Activated CD8-positive, alpha-beta T cell treated with anti-CD3 and anti-CD28 coated beads, Interleukin-2, amount 10 ng/mL, durations not matched to agents 7 days and 5 days (primary cell): ENCODE measurements at regions not wholly inside any gene's neighbourhood (a gene's known extent, or its start where the extent isn't known, plus 50 kb on each side); places are given as distances from the start of the nearest gene placed in this dataset.
"Not testable (repeated sequence)": the region's sequence is repeated elsewhere in the genome, so short reads cannot be mapped to it uniquely, and the experiment has no call there.

Experiments used
- ATAC-seq: fragments of 150-1000 bp; cut with Tn5 transposase; one replicate; pipeline ENCODE4 v1.10.0; 2021; ENCODE audit warnings: moderate library complexity
- CTCF ChIA-PET: fragments of 350-600 bp; sonication (Branson Sonifier 250); formaldehyde crosslinking; loops from one replicate; lab custom pipeline; 2021; ENCODE audit warnings: antibody characterized with exemption; lab: Charles Lee
- POLR2A ChIA-PET: fragments of 350-600 bp; sonication (Branson Sonifier 250); formaldehyde crosslinking; loops from one replicate; lab custom pipeline; 2021; ENCODE audit warnings: antibody characterized with exemption; lab: Charles Lee
- DNase-seq: peaks from one replicate; pipeline ENCODE4 v3.0.0-alpha.2; 2020
- H3K27ac Mint-ChIP-seq: one replicate; pipeline ENCODE4 v1.8.0; 2021; ENCODE audit warnings: mild to moderate bottlenecking, mixed read lengths
- H3K27me3 Mint-ChIP-seq: one replicate; pipeline ENCODE4 v1.8.0; 2021; ENCODE audit warnings: low read depth, mixed read lengths
- H3K36me3 Mint-ChIP-seq: one replicate; pipeline ENCODE4 v1.8.0; 2021; ENCODE audit warnings: low read depth, mixed read lengths
- H3K4me1 Mint-ChIP-seq: one replicate; pipeline ENCODE4 v1.8.0; 2021; ENCODE audit warnings: low read depth, mixed read lengths
- H3K4me3 Mint-ChIP-seq: one replicate; pipeline ENCODE4 v1.8.0; 2021; ENCODE audit warnings: mild to moderate bottlenecking, mixed read lengths
- H3K9me3 Mint-ChIP-seq: one replicate; pipeline ENCODE4 v1.8.0; 2022; ENCODE audit warnings: mixed read lengths; ENCODE audit not compliant: insufficient read depth

DNA sequence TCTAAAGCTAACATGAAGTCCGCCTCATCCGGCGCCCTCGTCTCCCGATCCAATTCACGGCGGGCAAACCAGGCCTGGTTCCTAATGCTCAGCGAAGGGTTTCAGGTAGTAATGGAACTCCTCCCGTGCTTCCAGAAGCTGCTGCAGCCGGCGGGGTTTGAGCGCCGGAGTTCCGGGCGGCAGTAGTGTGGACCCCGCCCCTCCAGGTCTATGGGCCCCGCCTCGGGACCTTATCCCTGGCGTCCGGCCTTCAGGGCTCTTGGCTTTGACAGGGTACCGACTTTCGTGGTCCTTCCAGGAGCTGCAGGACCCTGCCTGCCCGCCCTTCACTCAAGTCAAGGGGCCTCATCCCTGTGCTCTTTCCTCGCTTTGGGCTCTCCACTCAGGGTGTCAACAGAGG, 304.1 kb downstream of the FAM72C start:
- H3K4me1 Mint-ChIP-seq = peaks cover 2% of the 10 kb centered on the region
- POLR2A ChIA-PET = no interaction called here

DNA sequence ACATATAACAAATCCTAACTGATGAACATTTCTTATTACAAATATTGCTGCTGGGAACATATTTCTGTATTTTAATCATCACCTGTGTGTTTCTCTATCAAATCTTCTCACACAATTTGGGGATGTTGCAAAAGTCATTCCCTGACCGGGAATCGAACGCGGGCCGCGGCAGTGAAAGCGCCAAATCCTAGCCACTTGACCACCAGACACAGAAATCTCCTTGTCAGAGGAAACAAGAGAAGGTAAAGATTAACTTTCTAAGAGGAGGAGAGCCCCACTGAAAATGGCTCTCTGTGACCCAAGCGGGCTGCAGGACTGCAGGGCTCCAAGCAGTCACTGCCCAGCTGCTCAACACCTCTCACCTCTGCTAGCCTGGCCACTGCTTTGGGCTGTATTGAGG, 304.9 kb downstream of the FAM72C start:
- DNase-seq = no peak
- ChIA-PET CTCF (no interaction called here), POLR2A (no interaction called here)
- no peak overlapping the region for H3K27ac Mint-ChIP-seq
- no peaks in the 10 kb centered on the region for H3K36me3 Mint-ChIP-seq
- no peak for ATAC-seq
- peaks cover 5% of the 10 kb centered on the region for H3K9me3 Mint-ChIP-seq
- H3K4me1 Mint-ChIP-seq = peaks cover 2% of the 10 kb centered on the region
- peaks cover 12% of the 10 kb centered on the region for H3K27me3 Mint-ChIP-seq
- H3K4me3 Mint-ChIP-seq = no peak overlapping the region

More for the DNA sequence above, 304.1 kb downstream of the FAM72C start:
- ATAC-seq (no peak), DNase-seq (no peak)
- Mint-ChIP-seq H3K36me3 (no peaks in the 10 kb centered on the region), H3K27me3 (peaks cover 7% of the 10 kb centered on the region), H3K9me3 (peaks cover 5% of the 10 kb centered on the region), H3K4me3 (no peak overlapping the region), H3K27ac (no peak overlapping the region)
- CTCF ChIA-PET = no interaction called here

- ChIA-PET CTCF (no interaction called here), POLR2A (no interaction called here)
- Mint-ChIP-seq H3K4me3 (no peak overlapping the region), H3K27me3 (peaks cover 18% of the 10 kb centered on the region), H3K4me1 (peaks cover 2% of the 10 kb centered on the region), H3K9me3 (peaks cover 5% of the 10 kb centered on the region), H3K27ac (no peak overlapping the region), H3K36me3 (no peaks in the 10 kb centered on the region)
- DNase-seq (no peak), ATAC-seq (no peak)
Observed at GRCh38 chr1:143665606-143666005, 306.2 kb downstream of the FAM72C start.

- ATAC-seq, H3K4me1 Mint-ChIP-seq, H3K36me3 Mint-ChIP-seq, CTCF ChIA-PET, DNase-seq, H3K4me3 Mint-ChIP-seq, POLR2A ChIA-PET, H3K9me3 Mint-ChIP-seq, H3K27ac Mint-ChIP-seq: not testable (repeated sequence)
- H3K27me3 Mint-ChIP-seq = peaks cover 22% of the 10 kb centered on the region
Observed at GRCh38 chr1:143663056-143663455, 308.7 kb downstream of the FAM72C start.

DNA sequence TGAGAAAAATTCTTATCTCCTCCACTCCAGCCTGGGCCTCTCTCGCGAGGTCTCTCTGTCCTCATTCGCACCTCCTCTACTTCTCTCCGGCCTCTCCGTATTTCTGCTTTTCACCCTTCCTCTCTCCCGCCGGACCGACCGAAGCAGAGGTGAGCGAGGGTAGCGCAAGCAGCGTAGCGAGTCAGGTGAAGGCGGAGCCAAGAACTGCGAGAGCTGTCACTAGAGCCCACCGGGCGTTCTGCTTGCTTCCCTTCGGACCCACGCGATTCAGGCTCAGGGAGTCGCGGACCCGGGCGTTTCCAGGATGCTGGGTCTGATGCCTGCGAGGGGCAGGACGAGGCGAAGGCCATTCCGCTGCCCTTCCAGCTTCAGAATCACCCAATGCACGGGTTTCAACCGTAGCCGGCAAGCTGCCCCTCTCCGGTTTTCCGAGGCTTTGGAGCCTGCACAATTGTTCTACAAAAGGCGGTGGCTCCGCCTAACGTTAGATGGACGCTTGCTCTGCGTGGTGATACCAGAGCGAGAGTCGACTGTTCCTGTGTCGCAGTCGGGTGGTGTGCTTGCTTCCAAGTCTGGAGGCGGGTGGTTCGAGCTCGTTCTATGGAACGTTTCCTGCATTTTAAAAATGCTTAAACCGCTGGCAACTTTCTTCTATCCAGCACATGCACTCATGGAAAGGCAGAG, 310.2 kb downstream of the FAM72C start:
- H3K9me3 Mint-ChIP-seq = peaks cover 5% of the 10 kb centered on the region
- ATAC-seq = no peak
- H3K27ac Mint-ChIP-seq = no peak overlapping the region
- H3K27me3 Mint-ChIP-seq = peaks cover 22% of the 10 kb centered on the region
- POLR2A ChIA-PET = no interaction called here
- no peak for DNase-seq
- CTCF ChIA-PET = no interaction called here
- peaks cover 2% of the 10 kb centered on the region for H3K4me1 Mint-ChIP-seq
- no peaks in the 10 kb centered on the region for H3K36me3 Mint-ChIP-seq
- H3K4me3 Mint-ChIP-seq = no peak overlapping the region

DNA sequence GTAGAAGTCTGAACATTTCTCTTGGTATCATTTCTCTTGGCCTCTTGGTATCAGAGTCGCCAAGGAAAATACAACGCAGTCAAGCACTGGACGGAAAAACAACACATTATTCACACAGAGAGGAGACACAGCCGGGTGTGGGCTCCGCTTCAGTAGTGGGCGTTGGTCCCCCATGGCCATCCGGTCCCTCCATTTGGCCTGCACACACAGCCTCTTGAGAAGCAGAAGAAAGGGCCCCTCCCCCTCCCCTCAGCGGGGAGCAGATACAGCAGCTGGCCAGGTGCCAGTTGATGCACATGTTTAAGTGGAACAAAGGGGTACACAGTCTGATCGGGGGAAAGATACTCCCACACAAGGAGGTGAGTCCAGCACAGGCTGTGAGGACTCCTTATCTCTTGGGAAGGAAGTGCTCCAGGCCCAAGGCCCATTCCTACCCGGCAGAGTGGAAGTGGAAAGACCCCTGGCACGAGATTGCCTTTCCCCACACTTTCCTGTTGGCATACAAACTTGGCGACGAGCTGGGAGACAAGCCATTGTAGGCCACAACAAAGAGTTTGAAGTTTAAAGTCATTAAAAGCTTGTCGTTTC, 311.3 kb downstream of the FAM72C start:
- Mint-ChIP-seq H3K4me3 (no peak overlapping the region), H3K36me3 (no peaks in the 10 kb centered on the region), H3K27me3 (peaks cover 22% of the 10 kb centered on the region), H3K27ac (no peak overlapping the region), H3K9me3 (peaks cover 5% of the 10 kb centered on the region), H3K4me1 (peaks cover 2% of the 10 kb centered on the region)
- CTCF ChIA-PET = no interaction called here
- ATAC-seq = no peak
- DNase-seq = no peak
- POLR2A ChIA-PET = no interaction called here

- H3K9me3 Mint-ChIP-seq = peaks cover 5% of the 10 kb centered on the region
- H3K4me1 Mint-ChIP-seq = no peaks in the 10 kb centered on the region
- H3K36me3 Mint-ChIP-seq = no peaks in the 10 kb centered on the region
- CTCF ChIA-PET = no interaction called here
- POLR2A ChIA-PET = no interaction called here
- DNase-seq = no peak
- H3K4me3 Mint-ChIP-seq = no peak overlapping the region
- ATAC-seq = no peak
- H3K27ac Mint-ChIP-seq = no peak overlapping the region
- H3K27me3 Mint-ChIP-seq = peaks cover 5% of the 10 kb centered on the region
Observed at GRCh38 chr1:143653429-143653802, 318.4 kb downstream of the FAM72C start.

GRCh38 chr1:143652744-143653428, 318.9 kb downstream of the FAM72C start:
- ATAC-seq (no peak), DNase-seq (no peak)
- Mint-ChIP-seq H3K27me3 (peaks cover 5% of the 10 kb centered on the region), H3K4me3 (no peak overlapping the region), H3K36me3 (no peaks in the 10 kb centered on the region), H3K27ac (no peak overlapping the region), H3K9me3 (peaks cover 5% of the 10 kb centered on the region), H3K4me1 (no peaks in the 10 kb centered on the region)
- ChIA-PET CTCF (no interaction called here), POLR2A (no interaction called here)

DNA sequence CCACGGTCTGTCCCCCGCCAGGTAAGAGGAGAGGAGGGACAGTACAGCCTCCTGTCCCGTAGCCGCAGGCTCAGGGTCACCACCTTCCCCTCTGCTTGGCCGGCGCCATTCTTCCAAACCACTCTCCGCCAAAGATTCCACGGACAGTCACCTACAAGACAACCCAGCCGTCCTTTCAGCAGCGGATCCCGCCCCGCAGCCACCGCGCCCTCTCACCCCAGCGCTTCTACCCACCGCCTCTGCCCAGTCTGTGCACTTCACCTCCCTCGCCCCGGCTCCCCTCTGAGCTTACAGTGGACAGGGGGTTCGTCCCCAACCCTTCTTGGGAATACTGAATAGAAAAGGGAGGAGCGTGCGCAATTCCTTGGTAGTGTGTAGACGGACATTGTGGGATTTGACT, 319.6 kb downstream of the FAM72C start:
- H3K4me1 Mint-ChIP-seq = no peaks in the 10 kb centered on the region
- ATAC-seq (no peak), DNase-seq (no peak)
- ChIA-PET POLR2A (no interaction called here), CTCF (no interaction called here)
- peaks cover 5% of the 10 kb centered on the region for H3K27me3 Mint-ChIP-seq
- no peaks in the 10 kb centered on the region for H3K36me3 Mint-ChIP-seq
- H3K27ac Mint-ChIP-seq = no peak overlapping the region
- H3K4me3 Mint-ChIP-seq = no peak overlapping the region
- H3K9me3 Mint-ChIP-seq = peaks cover 5% of the 10 kb centered on the region

DNA sequence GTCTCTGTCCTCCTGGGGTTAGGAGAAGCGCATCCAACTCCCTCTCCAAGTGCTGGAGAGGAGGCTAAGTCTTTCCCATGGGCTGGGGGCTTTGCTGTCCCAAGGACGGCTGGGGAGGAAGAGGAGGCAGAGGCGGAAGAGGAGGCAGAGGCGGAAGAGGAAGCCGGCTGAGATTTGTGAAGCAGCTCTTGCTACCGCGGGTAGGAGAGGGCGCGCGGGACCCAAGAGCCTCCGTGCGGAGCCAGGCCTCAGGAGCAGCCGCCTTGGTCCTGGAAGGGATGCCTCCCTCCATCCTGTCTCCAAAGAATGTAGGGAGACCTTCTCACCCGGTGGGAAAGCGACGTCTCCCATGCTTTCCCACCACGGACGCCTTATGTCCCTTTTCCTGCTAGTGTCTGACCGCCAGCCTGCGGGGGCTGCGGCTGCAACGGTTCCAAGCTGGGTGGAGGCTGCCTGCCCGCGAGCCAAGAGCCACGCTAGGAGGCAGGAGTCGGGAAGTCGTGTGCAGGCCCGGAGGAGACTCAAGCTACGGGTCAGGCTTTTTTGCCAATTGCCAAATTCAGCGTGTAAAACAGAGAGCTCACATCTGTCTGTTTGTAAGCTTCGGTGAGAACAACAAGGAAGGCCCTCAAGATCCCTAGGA, 320.3 kb downstream of the FAM72C start:
- no peak for ATAC-seq

GRCh38 chr1:143644035-143644434, 327.8 kb downstream of the FAM72C start:
- H3K4me1 Mint-ChIP-seq, CTCF ChIA-PET, H3K9me3 Mint-ChIP-seq, H3K27ac Mint-ChIP-seq, DNase-seq, H3K4me3 Mint-ChIP-seq, POLR2A ChIA-PET, H3K36me3 Mint-ChIP-seq, ATAC-seq: not testable (repeated sequence)
- H3K27me3 Mint-ChIP-seq = peaks cover 16% of the 10 kb centered on the region

More for the DNA sequence above, 320.3 kb downstream of the FAM72C start:
- no peak overlapping the region for H3K4me3 Mint-ChIP-seq
- H3K36me3 Mint-ChIP-seq = no peaks in the 10 kb centered on the region
- no peak overlapping the region for H3K27ac Mint-ChIP-seq
- ChIA-PET POLR2A (no interaction called here), CTCF (no interaction called here)
- H3K9me3 Mint-ChIP-seq = peaks cover 5% of the 10 kb centered on the region
- DNase-seq = no peak
- peaks cover 5% of the 10 kb centered on the region for H3K27me3 Mint-ChIP-seq
- no peaks in the 10 kb centered on the region for H3K4me1 Mint-ChIP-seq
